GM21381 (cell line): ENCODE measurements at regions not wholly inside any gene's neighbourhood (a gene's known extent, or its start where the extent isn't known, plus 50 kb on each side); places are given as distances from the start of the nearest gene placed in this dataset.

Source experiments
- ATAC-seq: cut with Tn5 transposase; IDR thresholded peaks from one replicate; pipeline ENCODE4 v1.9.1; 2021; ENCODE audit warnings: mild to moderate bottlenecking, moderate library complexity; ENCODE audit not compliant: unreplicated experiment

- ATAC-seq, result no peak
These were observed 310.0 kb upstream of the RUNX1 start for GRCh38 chr21:35359076-35359475.

- no peak for ATAC-seq
These were observed 308.9 kb upstream of the RUNX1 start for GRCh38 chr21:35358008-35358407.

- no peak for ATAC-seq
These were observed 308.1 kb upstream of the RUNX1 start for GRCh38 chr21:35357041-35357780.

GRCh38 chr21:35354078-35354477, 305.0 kb upstream of the RUNX1 start:
- ATAC-seq, result no peak

GRCh38 chr21:35352793-35353192, 303.7 kb upstream of the RUNX1 start:
- ATAC-seq, result no peak

GRCh38 chr21:35352066-35352770, 303.1 kb upstream of the RUNX1 start:
- no peak for ATAC-seq

- no peak for ATAC-seq
These were observed 302.3 kb upstream of the RUNX1 start for GRCh38 chr21:35351434-35351833.

- ATAC-seq, result no peak
These were observed 301.9 kb upstream of the RUNX1 start for GRCh38 chr21:35350965-35351364.

GRCh38 chr21:35349376-35350080, 300.4 kb upstream of the RUNX1 start:
- ATAC-seq, result no peak

GRCh38 chr21:35348686-35349085, 299.6 kb upstream of the RUNX1 start:
- ATAC-seq, result no peak

GRCh38 chr21:35346697-35347096, 297.6 kb upstream of the RUNX1 start:
- ATAC-seq, result no peak

GRCh38 chr21:35345954-35346353, 296.9 kb upstream of the RUNX1 start:
- no peak for ATAC-seq

- no peak for ATAC-seq
These were observed 295.5 kb upstream of the RUNX1 start for GRCh38 chr21:35344582-35344981.

GRCh38 chr21:35343046-35343819, 294.1 kb upstream of the RUNX1 start:
- no peak for ATAC-seq

- ATAC-seq, result no peak
These were observed 293.3 kb upstream of the RUNX1 start for GRCh38 chr21:35342440-35342839.

- no peak for ATAC-seq
These were observed 291.2 kb upstream of the RUNX1 start for GRCh38 chr21:35340273-35340672.

- ATAC-seq, result no peak
These were observed 290.0 kb upstream of the RUNX1 start for GRCh38 chr21:35338881-35339632.

GRCh38 chr21:35338281-35338680, 289.2 kb upstream of the RUNX1 start:
- no peak for ATAC-seq

GRCh38 chr21:35337573-35337972, 288.5 kb upstream of the RUNX1 start:
- no peak for ATAC-seq

GRCh38 chr21:35336534-35336933, 287.4 kb upstream of the RUNX1 start:
- ATAC-seq, result no peak
